Tibial nerve (tissue), 4 donors: ENCODE measurements at regions not wholly inside any gene's neighbourhood (a gene's known extent, or its start where the extent isn't known, plus 50 kb on each side); places are given as distances from the start of the nearest gene placed in this dataset.

Experiments used
- DNase-seq, 2 donors: peaks; one replicate each; pipeline ENCODE4 v3.0.0-alpha.2; 2019; ENCODE audit warnings: low spot score in 2 of 2
- H3K27ac ChIP-seq, 4 donors: fragments of 200-600 bp; sonication (generic) in 3 of 4; one replicate each; pipeline ENCODE4 v1.5.1; 2017 to 2019; ENCODE audit warnings: mild to moderate bottlenecking in 1 of 4
- H3K27me3 ChIP-seq, 2 donors: fragments of 200-600 bp; sonication (generic) in 1 of 2; one replicate each; pipeline versions ENCODE4 v1.5.1 to v1.6.0; 2017 to 2019
- H3K36me3 ChIP-seq, 3 donors: fragments of 200-600 bp; sonication (generic); one replicate each; pipeline ENCODE4 v1.5.1; 2018 to 2019
- H3K4me1 ChIP-seq, 4 donors: fragments of 200-600 bp; sonication (generic) in 3 of 4; one replicate each; pipeline ENCODE4 v1.5.1; 2017 to 2019
- H3K4me3 ChIP-seq, 4 donors: fragments of 200-600 bp; sonication (generic) in 3 of 4; one replicate each; pipeline ENCODE4 v1.5.1; 2017 to 2019; ENCODE audit warnings: mild to moderate bottlenecking in 1 of 4, moderate library complexity in 1 of 4
- H3K9me3 ChIP-seq, 4 donors: fragments of 200-600 bp; sonication (generic) in 3 of 4; one replicate each; pipeline ENCODE4 v1.5.1; 2017 to 2019
- CTCF ChIP-seq, 5 experiments: fragments of 200-600 bp in 3 of 5; fragments of 450-650 bp in 2 of 5; sonication (generic) in 3 of 5; IDR thresholded peaks; one replicate each; pipeline ENCODE4 v1.5.1; 2016 to 2019; ENCODE audit warnings: antibody characterized with exemption in 5 of 5, mild to moderate bottlenecking in 3 of 5, moderate library complexity in 2 of 5
- EP300 ChIP-seq, 2 donors: sonication (generic); formaldehyde crosslinking; IDR thresholded peaks; one replicate each; pipeline ENCODE4 v1.6.1; 2017; ENCODE audit warnings: antibody characterized with exemption in 2 of 2, mild to moderate bottlenecking in 1 of 2
- POLR2A ChIP-seq, 2 donors: fragments of 450-650 bp; IDR thresholded peaks; one replicate each; pipeline ENCODE4 v1.6.1; 2017; ENCODE audit warnings: antibody characterized with exemption in 2 of 2, mild to moderate bottlenecking in 2 of 2, moderate library complexity in 2 of 2
- WGBS, 2 donors: methylation state at CpG; one replicate each; pipeline ENCODE4 v1.1.5; 2018; 5-methylcytosine and 5-hydroxymethylcytosine counted together

GRCh38 chr3:194967151-194968117 lies 281.8 kb downstream of the FAM43A start:
- TF ChIP-seq EP300 (IDR thresholded peaks at IDR 0.05) = no peak
- no peak for TF ChIP-seq CTCF (IDR thresholded peaks at IDR 0.05)
- no peak for TF ChIP-seq POLR2A (IDR thresholded peaks at IDR 0.05)
- Histone ChIP-seq H3K4me3 (no peak overlapping the region), H3K27ac (no peak overlapping the region), H3K27me3 (peaks cover 0 to 4% of the 10 kb centered on the region in 2 donors), H3K36me3 (no peaks in the 10 kb centered on the region), H3K4me1 (no peaks in the 10 kb centered on the region), H3K9me3 (no peaks in the 10 kb centered on the region)
- no peak for DNase-seq
- WGBS, 2 donors = 67 to 78% methylated on average over 17 of the region's 17 CpGs

- Histone ChIP-seq H3K27me3 (peaks cover 0 to 4% of the 10 kb centered on the region in 2 donors), H3K4me1 (no peaks in the 10 kb centered on the region), H3K9me3 (no peaks in the 10 kb centered on the region), H3K27ac (no peak overlapping the region), H3K4me3 (no peak overlapping the region), H3K36me3 (no peaks in the 10 kb centered on the region)
- WGBS, 2 donors = 95% methylated on average over 4 of the region's 4 CpGs
- no peak for DNase-seq
- no peak for TF ChIP-seq CTCF (IDR thresholded peaks at IDR 0.05)
- no peak for TF ChIP-seq POLR2A (IDR thresholded peaks at IDR 0.05)
- no peak for TF ChIP-seq EP300 (IDR thresholded peaks at IDR 0.05)
Measured at GRCh38 chr3:194970066-194970465, 284.4 kb downstream of the FAM43A start.

GRCh38 chr3:194971009-194971408 lies 285.3 kb downstream of the FAM43A start:
- peaks cover 0 to 4% of the 10 kb centered on the region in 2 donors for H3K27me3 ChIP-seq
- no peak overlapping the region for H3K4me3 ChIP-seq
- no peaks in the 10 kb centered on the region for H3K9me3 ChIP-seq
- no peaks in the 10 kb centered on the region for H3K36me3 ChIP-seq
- no peak for DNase-seq
- no peak for TF ChIP-seq CTCF (IDR thresholded peaks at IDR 0.05)
- TF ChIP-seq EP300 (IDR thresholded peaks at IDR 0.05) = no peak
- no peak for TF ChIP-seq POLR2A (IDR thresholded peaks at IDR 0.05)
- H3K4me1 ChIP-seq = no peaks in the 10 kb centered on the region
- WGBS, 2 donors = 78 to 94% methylated on average over 5 of the region's 5 CpGs
- no peak overlapping the region for H3K27ac ChIP-seq

- Histone ChIP-seq H3K4me3 (no peak overlapping the region), H3K4me1 (no peaks in the 10 kb centered on the region), H3K27me3 (peaks cover 0 to 4% of the 10 kb centered on the region in 2 donors), H3K27ac (no peak overlapping the region), H3K9me3 (no peaks in the 10 kb centered on the region), H3K36me3 (no peaks in the 10 kb centered on the region)
- WGBS, 2 donors = 85 to 87% methylated on average over 6 of the region's 6 CpGs
- no peak for DNase-seq
- TF ChIP-seq EP300 (IDR thresholded peaks at IDR 0.05) (no peak), CTCF (IDR thresholded peaks at IDR 0.05) (no peak), POLR2A (IDR thresholded peaks at IDR 0.05) (no peak)
Measured at GRCh38 chr3:194971965-194972364, 286.3 kb downstream of the FAM43A start.

- no peak overlapping the region for H3K4me3 ChIP-seq
- WGBS, 2 donors = 68 to 76% methylated on average over 6 of the region's 6 CpGs
- H3K9me3 ChIP-seq = no peaks in the 10 kb centered on the region
- no peak for TF ChIP-seq POLR2A (IDR thresholded peaks at IDR 0.05)
- no peak for TF ChIP-seq EP300 (IDR thresholded peaks at IDR 0.05)
- no peak for TF ChIP-seq CTCF (IDR thresholded peaks at IDR 0.05)
- H3K36me3 ChIP-seq = no peaks in the 10 kb centered on the region
- H3K4me1 ChIP-seq = no peaks in the 10 kb centered on the region
- DNase-seq = no peak
- no peak overlapping the region for H3K27ac ChIP-seq
- H3K27me3 ChIP-seq = no peaks in the 10 kb centered on the region
Measured at GRCh38 chr3:194972641-194973040, 287.0 kb downstream of the FAM43A start.
